Lower leg skin (tissue), 4 donors: ENCODE measurements at regions not wholly inside any gene's neighbourhood (a gene's known extent, or its start where the extent isn't known, plus 50 kb on each side); places are given as distances from the start of the nearest gene placed in this dataset.

ENCODE experiments used
- DNase-seq, 2 donors: peaks; one replicate each; pipeline ENCODE4 v3.0.0-alpha.2; 2019; ENCODE audit warnings: low spot score in 2 of 2
- H3K4me3 ChIP-seq: fragments of 200-600 bp; sonication (generic); 2 replicates; pipeline ENCODE4 v1.5.1; 2017; ENCODE audit warnings: mild to moderate bottlenecking, low read depth; ENCODE audit not compliant: poor library complexity, severe bottlenecking
- POLR2A ChIP-seq, 2 donors: fragments of 450-650 bp; IDR thresholded peaks; one replicate each; pipeline ENCODE4 v1.6.1; 2016 to 2017; ENCODE audit warnings: antibody characterized with exemption in 2 of 2, mild to moderate bottlenecking in 1 of 2, moderate library complexity in 1 of 2
- WGBS, 2 donors: methylation state at CpG; one replicate each; pipeline ENCODE4 v1.1.5; 2018; 5-methylcytosine and 5-hydroxymethylcytosine counted together
- intact Hi-C: fragments of 100-400 bp; cut with DNase I; formaldehyde crosslinking; loops from one replicate; pipeline ENCODE4 v1.15.0; 2023; ENCODE audit warnings: low total_unique reads
- TF ChIP-seq, protein P1 (sequence below), 3 donors: fragments of 450-650 bp; IDR thresholded peaks; one replicate each; pipeline ENCODE4 v1.5.1; 2016; ENCODE audit warnings: antibody characterized with exemption in 3 of 3, mild to moderate bottlenecking in 3 of 3, moderate library complexity in 2 of 3

DNA sequence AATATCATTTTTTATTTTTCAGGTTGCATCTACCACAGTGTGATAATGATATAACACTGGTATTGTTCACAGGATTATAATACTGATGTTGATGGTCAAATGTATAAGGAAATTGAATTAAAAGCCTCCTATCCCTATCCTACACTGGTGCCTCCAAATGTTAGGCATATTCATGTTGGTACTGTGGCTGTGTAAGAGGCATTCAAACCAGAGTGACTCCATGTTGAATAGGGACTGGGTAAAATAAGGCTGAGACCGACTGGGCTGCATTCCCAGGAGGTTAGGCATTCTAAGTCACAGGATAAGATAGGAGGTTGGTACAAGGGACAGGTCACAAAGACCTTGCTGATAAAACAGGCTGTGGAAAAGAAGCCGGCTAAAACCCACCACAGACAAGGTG lies 68.9 kb upstream of the RNU6-1 start:
- intact Hi-C loops: no loop called here
- TF ChIP-seq, protein P1, sequence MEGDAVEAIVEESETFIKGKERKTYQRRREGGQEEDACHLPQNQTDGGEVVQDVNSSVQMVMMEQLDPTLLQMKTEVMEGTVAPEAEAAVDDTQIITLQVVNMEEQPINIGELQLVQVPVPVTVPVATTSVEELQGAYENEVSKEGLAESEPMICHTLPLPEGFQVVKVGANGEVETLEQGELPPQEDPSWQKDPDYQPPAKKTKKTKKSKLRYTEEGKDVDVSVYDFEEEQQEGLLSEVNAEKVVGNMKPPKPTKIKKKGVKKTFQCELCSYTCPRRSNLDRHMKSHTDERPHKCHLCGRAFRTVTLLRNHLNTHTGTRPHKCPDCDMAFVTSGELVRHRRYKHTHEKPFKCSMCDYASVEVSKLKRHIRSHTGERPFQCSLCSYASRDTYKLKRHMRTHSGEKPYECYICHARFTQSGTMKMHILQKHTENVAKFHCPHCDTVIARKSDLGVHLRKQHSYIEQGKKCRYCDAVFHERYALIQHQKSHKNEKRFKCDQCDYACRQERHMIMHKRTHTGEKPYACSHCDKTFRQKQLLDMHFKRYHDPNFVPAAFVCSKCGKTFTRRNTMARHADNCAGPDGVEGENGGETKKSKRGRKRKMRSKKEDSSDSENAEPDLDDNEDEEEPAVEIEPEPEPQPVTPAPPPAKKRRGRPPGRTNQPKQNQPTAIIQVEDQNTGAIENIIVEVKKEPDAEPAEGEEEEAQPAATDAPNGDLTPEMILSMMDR (IDR thresholded peaks at IDR 0.05): no peak
- no peak for TF ChIP-seq POLR2A (IDR thresholded peaks at IDR 0.05)
- DNase-seq: no peak
- H3K4me3 ChIP-seq: no peak overlapping the region
- WGBS, 2 donors: 86 to 89% methylated on average over 2 of the region's 2 CpGs

DNA sequence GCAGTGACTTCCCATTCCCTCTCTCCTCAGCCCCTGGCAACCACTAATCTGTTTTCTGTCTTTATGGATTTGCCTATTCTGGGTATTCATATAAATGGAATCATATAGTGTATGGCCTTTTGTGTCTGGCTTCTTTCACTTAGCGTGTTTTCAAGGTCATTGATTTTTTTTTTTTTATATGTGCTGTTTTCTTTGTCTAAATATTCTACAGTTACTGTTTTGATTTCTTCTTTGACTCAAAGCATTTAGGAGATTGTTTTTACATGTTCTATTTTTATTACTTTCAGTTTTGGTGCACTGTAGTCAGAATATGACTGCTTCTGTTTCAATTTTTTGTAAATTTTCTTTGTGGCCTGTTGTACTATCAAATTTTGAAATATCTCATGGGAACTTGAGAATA lies 71.9 kb upstream of the RNU6-1 start:
- TF ChIP-seq, protein P1 (IDR thresholded peaks at IDR 0.05): no peak
- TF ChIP-seq POLR2A (IDR thresholded peaks at IDR 0.05): no peak
- intact Hi-C loops: no loop called here

DNA sequence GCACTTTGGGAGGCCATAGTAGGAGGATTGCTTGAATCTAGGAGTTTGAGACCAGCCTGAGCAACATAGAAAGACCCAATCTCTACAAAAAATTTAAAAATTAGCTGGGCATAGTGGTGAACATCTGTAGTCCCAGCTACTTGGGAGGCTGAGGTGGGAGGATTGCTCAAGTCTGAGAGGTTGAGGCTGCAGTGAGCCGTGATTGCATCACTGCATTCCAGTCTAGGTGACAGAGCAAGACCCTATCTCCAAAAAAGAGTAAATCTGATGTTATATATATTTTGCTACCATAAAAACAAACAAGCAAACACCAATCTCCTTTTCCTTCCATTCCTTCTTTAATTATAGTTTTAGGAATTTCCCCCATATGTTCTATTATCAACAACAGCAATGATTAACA lies 74.2 kb upstream of the RNU6-1 start:
- 93 to 94% methylated on average over 1 of the region's 1 CpG for WGBS, 2 donors
- intact Hi-C loops: no loop called here
- no peak for DNase-seq
- TF ChIP-seq, protein P1 (IDR thresholded peaks at IDR 0.05): no peak
- TF ChIP-seq POLR2A (IDR thresholded peaks at IDR 0.05): no peak
- no peak overlapping the region for H3K4me3 ChIP-seq

More for the DNA sequence above, 71.9 kb upstream of the RNU6-1 start:
- 0% methylated on average over 1 of the region's 1 CpG for WGBS, 2 donors
- no peak overlapping the region for H3K4me3 ChIP-seq
- no peak for DNase-seq

DNA sequence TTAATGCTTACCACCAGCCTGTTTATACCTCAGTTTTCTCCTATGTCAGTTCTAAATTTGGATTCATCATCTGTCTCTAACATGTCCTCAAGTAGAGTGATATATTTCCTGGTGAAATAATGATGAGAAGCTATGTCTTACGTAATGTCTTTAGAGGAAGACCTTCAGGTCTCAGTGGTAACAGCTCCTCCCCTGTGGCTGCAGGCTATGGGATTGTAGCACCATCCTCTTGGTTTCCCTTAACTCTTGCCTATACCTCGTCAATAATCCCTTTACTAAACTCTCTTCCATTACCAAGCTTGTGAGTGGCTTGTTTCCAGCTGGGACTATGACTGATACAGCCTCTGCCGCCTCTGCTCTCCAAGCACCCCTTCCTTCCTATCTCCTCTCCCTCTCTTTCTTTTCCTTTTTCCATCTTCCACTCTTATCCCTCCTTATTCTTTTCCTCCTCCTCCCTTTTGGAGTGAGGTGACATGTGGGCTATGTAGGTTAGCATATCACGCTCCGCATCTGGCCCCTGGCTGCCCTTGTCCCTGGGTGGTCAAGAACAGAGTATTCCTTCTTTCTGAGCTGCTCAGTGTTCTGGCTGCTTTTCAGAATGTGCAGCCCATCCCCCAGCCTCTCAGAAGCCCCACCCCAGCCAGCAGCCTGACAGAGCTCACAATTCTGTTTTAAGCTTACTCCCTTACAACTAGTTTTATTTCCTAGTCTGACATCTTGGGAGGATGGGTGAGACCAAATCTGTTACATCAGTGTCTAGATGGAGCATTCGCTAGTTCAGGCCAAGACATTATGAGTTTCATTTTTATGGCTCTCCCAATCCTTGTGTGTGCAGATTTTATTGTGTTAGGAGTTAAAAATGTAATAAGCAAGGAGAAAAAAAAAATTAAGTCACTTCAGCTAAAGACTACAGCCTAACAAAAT lies 75.0 kb upstream of the RNU6-1 start:
- DNase-seq: no peak
- intact Hi-C loops: no loop called here
- WGBS, 2 donors: 50 to 51% methylated on average over 6 of the region's 6 CpGs
- no peak overlapping the region for H3K4me3 ChIP-seq
- TF ChIP-seq, protein P1 (IDR thresholded peaks at IDR 0.05): no peak
- no peak for TF ChIP-seq POLR2A (IDR thresholded peaks at IDR 0.05)

DNA sequence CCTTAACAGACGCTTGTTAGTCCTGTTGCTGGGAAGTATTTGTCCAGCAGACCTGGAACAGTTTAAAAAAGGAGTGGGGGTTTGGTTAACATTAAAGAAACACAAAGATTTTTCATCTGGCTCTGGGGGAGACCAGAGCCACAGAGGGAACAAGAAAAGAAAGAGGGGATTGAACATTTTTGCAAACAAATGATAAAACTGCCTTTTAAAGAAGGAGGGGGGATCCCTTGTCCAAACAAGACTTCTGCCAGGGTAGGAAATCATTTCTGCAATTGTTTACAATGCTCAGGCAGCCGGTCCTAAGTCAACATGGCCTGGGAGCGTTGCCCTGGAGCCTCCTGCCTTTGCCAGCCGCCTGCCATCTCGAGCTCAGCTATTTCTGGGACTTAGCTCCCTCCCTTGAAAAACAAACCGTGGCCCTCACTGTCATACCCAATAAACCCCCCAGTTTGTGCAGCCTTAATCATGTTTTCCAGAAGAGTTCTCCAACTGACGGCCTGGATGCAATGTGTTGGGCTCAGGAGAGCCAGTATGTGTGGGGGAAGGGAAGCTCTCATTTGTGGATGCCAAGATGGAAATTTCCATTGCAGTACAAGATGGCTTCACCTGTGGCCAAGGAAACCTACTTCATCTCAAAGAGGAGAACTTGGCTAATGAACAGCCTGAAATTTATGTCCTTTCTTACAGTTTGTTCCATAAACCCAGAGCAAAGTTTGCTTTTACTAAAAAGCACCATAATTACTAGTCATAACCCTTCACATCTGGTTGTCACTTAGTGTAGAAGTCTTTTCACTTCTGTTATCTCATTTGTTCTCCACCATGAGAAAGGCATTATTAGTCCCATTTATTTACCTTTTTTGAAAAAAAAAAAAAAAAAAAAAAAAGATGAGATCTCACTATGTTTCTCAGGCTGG lies 75.9 kb upstream of the RNU6-1 start:
- no peak overlapping the region for H3K4me3 ChIP-seq
- intact Hi-C loops: no loop called here
- no peak for DNase-seq
- TF ChIP-seq, protein P1 (IDR thresholded peaks at IDR 0.05): no peak
- no peak for TF ChIP-seq POLR2A (IDR thresholded peaks at IDR 0.05)
- WGBS, 2 donors: 46 to 56% methylated on average over 7 of the region's 7 CpGs
